HG03469 (cell line): ENCODE measurements at regions not wholly inside any gene's neighbourhood (a gene's known extent, or its start where the extent isn't known, plus 50 kb on each side); places are given as distances from the start of the nearest gene placed in this dataset.
"Not testable (repeated sequence)": the region's sequence is repeated elsewhere in the genome, so short reads cannot be mapped to it uniquely, and the experiment has no call there.

ENCODE experiments used
- ATAC-seq: cut with Tn5 transposase; IDR thresholded peaks from one replicate; pipeline ENCODE4 v1.9.1; 2021; ENCODE audit warnings: mild to moderate bottlenecking, moderate library complexity, moderate number of reproducible peaks; ENCODE audit not compliant: unreplicated experiment

DNA sequence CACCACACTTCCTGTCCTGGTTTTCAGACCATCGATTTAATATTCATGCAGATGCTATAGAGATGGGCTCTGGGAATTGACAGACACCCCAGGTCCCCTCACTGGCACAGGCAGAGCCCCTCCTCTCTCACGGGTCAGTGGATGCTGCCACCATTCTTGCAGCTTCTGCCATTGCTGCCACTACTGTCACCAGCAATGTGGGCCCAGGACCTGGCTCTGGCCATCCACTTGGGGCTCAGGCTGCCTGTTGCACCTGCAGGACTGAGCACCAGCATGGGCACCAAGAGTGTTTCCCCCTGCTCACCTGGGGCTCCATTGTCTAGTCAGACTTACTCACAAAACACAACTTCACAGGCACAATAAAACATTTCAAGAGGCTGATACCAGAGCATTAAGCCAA lies 479.0 kb upstream of the ZNF608 start:
- ATAC-seq: no peak

DNA sequence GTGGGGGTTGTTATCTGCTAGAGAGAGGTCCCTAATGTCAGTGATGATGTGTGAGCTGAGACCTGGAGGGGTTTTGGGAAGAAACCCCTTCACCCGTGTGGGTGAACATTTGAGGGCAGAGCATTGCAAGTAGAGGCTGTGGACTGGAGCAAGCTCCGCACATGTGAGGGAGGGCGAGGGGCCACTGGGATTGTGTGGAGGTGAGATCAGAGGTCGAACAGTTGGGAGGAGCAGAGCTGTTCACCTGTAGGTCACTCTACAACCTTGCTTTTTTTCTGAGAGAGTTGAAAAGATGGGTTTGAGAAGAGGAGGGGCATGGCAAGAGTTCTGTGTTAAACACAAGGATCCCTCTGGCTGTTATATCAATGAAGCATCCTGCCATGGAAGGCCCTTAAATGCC lies 480.4 kb upstream of the ZNF608 start:
- no peak for ATAC-seq

DNA sequence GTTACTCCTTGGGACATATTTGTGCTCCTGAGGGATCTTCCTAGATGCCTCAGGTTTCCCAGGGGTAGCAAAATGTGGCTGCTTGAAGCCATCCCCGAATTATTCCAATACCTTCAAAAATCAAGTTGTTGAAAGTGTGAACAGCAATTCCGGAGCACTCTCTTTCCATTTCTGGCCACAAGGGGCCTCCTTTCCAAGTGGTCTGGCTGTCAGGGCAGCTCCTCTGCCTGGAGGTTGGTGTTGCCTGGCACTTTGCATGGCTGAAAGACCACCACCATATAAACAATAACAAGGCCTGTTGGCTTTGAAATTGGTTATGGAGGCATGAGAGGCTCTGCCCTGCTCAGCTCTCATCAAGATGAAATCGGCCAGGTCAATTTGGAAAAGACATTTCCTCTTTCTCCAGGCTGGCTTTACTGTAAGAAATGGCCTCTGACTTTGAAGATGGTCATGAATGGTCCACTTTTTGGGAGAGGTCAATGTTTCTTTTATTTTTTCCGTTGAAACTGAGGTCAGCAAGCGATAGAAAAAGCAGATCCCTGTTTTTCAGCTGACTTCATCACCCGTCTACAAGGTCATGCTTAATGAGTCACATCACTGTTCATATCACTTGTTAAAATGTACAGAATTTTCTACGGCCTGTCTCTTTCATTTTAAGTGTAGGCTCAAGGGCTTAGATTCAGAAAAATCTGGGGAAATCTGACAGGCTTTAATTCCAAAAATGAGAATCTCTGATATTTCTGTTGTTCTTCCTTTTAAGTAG lies 481.1 kb upstream of the ZNF608 start:
- ATAC-seq: no peak

DNA sequence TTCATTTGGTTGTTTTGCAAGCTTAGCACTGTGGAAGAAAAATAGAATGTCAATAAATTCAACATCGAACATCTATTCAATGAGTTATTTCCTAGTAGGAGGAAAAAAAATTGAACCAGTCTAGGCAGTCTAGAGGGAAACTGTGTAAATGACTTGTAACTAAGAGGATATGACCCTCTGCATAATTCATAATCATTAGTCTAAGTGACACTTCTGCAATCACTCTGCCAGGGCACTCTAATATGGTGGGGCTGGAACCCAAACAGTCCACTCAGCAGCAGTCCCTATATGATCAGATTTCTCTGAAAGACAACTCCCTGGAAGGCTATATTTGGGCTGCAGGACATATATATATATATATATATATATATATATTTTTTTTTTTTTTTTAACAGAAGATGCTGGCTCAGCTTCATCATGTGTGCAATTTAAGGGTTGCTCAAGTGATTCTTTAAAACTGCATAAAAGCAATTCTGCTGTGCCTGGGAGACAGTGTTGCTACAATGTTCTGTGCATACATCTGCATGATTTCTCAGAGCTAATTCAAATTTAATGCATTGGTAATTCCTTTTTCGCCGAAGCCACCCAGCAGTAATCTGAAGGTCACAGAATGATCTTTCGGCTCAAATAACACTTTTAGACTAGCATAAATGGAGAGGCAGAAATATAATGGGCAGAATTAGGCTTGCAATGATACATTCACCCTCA lies 482.1 kb upstream of the ZNF608 start:
- no peak for ATAC-seq

GRCh38 chr5:125229556-125229955 lies 483.1 kb upstream of the ZNF608 start:
- ATAC-seq: no peak

DNA sequence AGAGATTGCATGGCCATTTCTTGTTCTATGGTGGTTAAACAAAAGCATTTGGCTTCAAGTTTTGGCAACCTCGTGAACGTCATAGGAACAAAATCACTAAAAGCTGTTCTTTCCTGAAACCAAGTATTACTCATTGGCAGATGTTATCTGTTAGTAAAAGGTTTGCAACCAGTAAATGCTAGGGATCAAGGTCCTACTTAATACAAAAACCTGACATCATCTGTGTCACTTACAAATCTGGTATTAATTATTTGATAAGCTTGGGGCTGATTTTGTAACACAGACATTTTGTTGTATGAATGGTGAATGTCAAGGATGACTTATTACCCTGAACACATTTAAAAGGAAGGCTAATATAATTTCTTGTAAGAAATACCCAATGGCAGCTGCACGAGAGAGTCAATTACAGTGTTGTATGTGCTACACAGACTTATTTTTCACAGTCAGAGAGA lies 486.4 kb upstream of the ZNF608 start:
- ATAC-seq: no peak

- ATAC-seq: no peak
Observed at GRCh38 chr5:125233944-125234343, 487.5 kb upstream of the ZNF608 start.

GRCh38 chr5:125236007-125236406 lies 489.6 kb upstream of the ZNF608 start:
- no peak for ATAC-seq

DNA sequence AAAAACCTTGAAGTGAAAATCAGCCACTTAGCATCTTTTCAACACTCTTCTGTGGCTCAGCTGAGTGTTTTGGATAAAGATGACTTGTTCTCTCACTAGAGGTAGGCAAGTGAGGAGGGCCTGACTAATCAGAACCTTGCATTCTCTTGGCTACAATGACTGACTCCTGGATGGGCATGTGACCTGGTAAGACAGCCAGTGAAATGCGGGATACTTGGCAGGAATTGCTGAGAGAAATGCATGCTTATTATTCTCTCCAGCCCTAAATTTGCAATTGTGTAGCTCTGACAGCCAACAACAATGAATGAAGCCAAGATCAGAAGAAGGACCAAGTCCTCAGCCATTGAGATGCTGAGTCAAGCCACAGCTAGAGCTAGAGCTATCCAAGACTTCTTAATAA lies 490.5 kb upstream of the ZNF608 start:
- ATAC-seq: no peak

- ATAC-seq: no peak
Observed at GRCh38 chr5:125244531-125244930, 498.1 kb upstream of the ZNF608 start.

GRCh38 chr5:125245216-125245615 lies 498.8 kb upstream of the ZNF608 start:
- no peak for ATAC-seq

DNA sequence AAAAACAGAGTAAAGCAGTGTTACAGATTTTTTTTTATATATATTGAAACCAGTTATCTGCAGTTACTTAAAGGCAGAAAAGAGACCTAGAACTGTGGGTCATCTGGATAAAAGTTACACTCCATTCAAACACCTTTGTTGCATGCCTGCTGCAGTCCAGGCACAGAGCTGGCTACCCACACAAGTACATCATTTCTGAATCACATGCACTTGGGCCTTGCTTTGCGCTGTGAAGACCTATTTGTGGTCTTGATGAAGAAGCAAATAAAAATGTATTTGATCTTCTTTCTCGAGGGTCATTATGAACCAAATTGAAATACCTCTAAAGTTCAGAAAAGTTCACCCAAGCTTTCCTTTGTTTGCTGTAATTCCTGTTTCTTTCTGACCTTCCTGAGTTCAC lies 503.0 kb upstream of the ZNF608 start:
- ATAC-seq: no peak

DNA sequence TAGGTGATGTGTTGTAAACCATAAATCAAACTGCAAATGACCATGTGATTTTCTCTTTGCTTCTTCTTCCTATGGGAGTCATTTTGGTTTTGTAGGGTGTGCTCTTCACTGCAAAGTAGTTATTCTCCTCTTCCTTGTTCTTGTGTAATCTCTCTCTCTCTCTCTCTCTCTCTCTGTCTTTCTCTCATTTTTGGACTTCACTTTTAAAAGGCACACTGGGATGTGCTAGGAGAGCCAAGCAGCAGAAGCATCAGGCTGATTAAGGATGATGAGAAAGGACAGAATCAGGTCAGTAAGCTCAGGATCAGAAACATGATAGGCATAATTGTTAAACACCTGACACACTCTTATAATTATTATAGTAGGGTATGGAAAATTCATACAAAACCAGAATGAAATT lies 505.3 kb upstream of the ZNF608 start:
- no peak for ATAC-seq

DNA sequence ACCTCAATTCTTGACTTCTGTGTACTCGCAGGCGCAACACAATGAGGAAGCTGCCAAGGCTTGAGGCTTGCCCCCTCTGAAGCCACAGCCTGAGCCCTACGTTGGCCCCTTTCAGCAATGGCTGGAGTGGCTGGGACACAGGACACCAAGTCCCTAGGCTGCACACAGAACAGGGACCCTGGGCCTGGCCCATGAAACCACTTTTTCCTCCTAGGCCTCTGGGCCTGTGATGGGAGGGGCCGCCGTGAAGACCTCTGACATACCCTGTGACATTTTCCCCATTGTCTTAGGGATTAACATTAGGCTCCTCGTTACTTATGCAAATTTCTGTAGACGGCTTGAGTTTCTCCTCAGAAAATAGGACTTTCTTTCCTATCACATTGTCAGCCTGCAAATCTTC lies 507.2 kb upstream of the ZNF608 start:
- ATAC-seq: not testable (repeated sequence)

DNA sequence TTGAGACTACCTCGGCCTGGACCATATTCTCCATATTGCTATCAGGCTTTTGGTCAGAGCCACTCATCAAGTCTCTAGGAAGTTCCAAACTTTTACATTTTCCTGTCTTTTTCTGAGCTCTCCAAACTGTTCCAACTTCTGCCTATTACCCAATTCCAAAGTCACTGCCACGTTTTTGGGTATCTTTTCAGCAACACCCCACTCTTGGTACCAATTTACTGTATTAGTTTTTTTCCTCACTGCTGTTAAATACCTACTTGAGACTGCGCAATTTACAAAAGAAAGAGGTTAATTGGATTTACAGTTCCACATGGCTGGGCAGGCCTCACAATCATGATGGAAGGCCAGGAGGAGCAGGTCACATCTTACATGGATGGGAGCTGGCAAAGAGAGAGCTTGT lies 507.8 kb upstream of the ZNF608 start:
- ATAC-seq: no peak

GRCh38 chr5:125256296-125256695 lies 509.9 kb upstream of the ZNF608 start:
- no peak for ATAC-seq

- ATAC-seq: no peak
Observed at GRCh38 chr5:125257057-125257972, 510.9 kb upstream of the ZNF608 start.

- no peak for ATAC-seq
Observed at GRCh38 chr5:125257997-125258396, 511.6 kb upstream of the ZNF608 start.

GRCh38 chr5:125258615-125259014 lies 512.2 kb upstream of the ZNF608 start:
- ATAC-seq: no peak

DNA sequence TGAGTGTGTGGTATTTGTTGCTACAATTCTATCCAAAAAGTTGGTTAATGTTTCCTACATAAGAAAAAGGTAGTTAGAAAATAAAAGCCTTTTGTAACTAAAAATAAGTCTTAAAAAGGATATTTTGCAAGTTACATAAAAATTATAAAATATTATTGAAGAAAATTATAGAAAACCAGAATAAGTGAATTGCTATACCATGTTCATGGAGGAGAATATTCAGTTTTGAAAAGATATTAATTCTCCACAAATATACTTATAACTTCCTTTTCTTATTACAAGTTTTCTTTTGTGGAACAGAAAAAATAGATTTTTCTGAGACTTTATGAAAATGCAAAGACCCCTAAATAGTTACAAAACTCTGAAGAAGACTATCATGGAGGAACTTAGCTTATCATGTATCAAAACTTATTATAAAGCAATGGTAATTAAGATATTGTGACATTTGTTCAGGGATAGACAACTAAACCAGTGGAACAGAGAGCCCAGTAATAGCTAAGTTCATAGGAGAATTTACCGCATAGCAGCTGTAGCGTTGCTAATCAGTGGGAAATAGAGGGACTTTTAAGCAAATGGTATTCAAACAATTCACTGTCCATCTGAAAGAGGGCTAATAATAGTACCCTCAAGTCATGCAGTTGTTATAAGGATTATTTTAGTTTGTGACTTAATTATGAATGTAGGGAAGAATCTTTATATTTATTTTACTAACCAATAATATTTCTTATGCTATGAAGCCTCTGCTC lies 515.2 kb upstream of the ZNF608 start:
- ATAC-seq: no peak

DNA sequence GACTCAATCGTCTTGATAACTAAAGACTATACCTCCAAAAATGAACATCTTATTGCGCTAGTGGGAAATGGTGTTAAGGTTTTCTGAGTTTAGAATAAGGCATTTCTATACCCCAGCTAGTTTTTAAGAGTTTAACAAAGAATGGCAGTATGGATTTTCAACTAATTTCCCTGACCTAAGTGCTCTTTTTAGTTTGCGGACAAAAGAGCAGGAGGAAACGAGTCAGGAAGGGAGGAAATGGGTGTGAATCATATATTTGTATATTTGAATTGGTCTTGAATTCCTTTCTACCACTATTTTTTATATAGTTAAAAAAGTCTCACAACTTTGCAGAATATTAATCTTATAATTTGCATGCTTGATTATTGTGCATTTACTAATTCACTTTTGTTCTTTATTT lies 516.3 kb upstream of the ZNF608 start:
- ATAC-seq: no peak
